Neural progenitor cell (in vitro differentiated cells): ENCODE measurements at regions not wholly inside any gene's neighbourhood (a gene's known extent, or its start where the extent isn't known, plus 50 kb on each side); places are given as distances from the start of the nearest gene placed in this dataset.

ENCODE experiments used
- DNase-seq: peaks from one replicate; pipeline ENCODE4 v3.0.0-alpha.2; 2016; ENCODE audit warnings: low spot score
- H2AFZ ChIP-seq: fragments of 200-600 bp; sonication (generic); replicated peaks from 2 replicates; pipeline ENCODE4 v1.6.1; 2016; ENCODE audit warnings: antibody characterized with exemption
- H3F3A ChIP-seq: fragments of 200-600 bp; sonication (generic); 2 replicates; pipeline ENCODE4 v1.6.1; 2016; ENCODE audit warnings: antibody characterized with exemption, low read depth
- H3K27ac ChIP-seq: fragments of 200-600 bp; sonication (generic); 2 replicates; pipeline ENCODE4 v1.5.1; 2016; ENCODE audit warnings: mild to moderate bottlenecking
- H3K27me3 ChIP-seq: fragments of 200-600 bp; sonication (generic); 2 replicates; pipeline ENCODE4 v1.6.1; 2016; ENCODE audit warnings: mild to moderate bottlenecking, moderate library complexity
- H3K36me3 ChIP-seq: fragments of 200-600 bp; sonication (generic); 2 replicates; pipeline ENCODE4 v1.5.1; 2016
- H3K4me1 ChIP-seq: fragments of 200-600 bp; sonication (generic); 2 replicates; pipeline ENCODE4 v1.6.1; 2016; ENCODE audit warnings: mixed run types
- H3K4me2 ChIP-seq: fragments of 200-600 bp; sonication (generic); 2 replicates; pipeline ENCODE4 v1.6.1; 2016
- H3K4me3 ChIP-seq: fragments of 200-600 bp; sonication (generic); 2 replicates; pipeline ENCODE4 v1.5.1; 2016
- H3K79me2 ChIP-seq: fragments of 200-600 bp; sonication (generic); 2 replicates; pipeline ENCODE4 v1.6.1; 2016; ENCODE audit warnings: low read depth
- H3K9ac ChIP-seq: fragments of 200-600 bp; sonication (generic); 2 replicates; pipeline ENCODE4 v1.6.1; 2016
- H3K9me3 ChIP-seq: fragments of 200-600 bp; sonication (generic); 2 replicates; pipeline ENCODE4 v1.5.1; 2016; ENCODE audit warnings: low read depth
- H4K20me1 ChIP-seq: fragments of 200-600 bp; sonication (generic); 2 replicates; pipeline ENCODE4 v1.6.1; 2016; ENCODE audit warnings: low read depth
- H3K27ac Mint-ChIP-seq: 3 replicates; pipeline ENCODE4 v1.8.0; 2021; ENCODE audit warnings: mixed read lengths
- H3K27me3 Mint-ChIP-seq: 2 replicates; pipeline ENCODE4 v1.8.0; 2022; ENCODE audit warnings: low read depth, mild to moderate bottlenecking, inconsistent platforms, moderate library complexity, mixed read lengths; ENCODE audit not compliant: insufficient read depth
- H3K36me3 Mint-ChIP-seq: 3 replicates; pipeline ENCODE4 v1.8.0; 2021; ENCODE audit warnings: mixed read lengths
- H3K4me1 Mint-ChIP-seq: 3 replicates; pipeline ENCODE4 v1.8.0; 2021; ENCODE audit warnings: mixed read lengths
- H3K4me3 Mint-ChIP-seq: 3 replicates; pipeline ENCODE4 v1.8.0; 2021; ENCODE audit warnings: mild to moderate bottlenecking, moderate library complexity, mixed read lengths
- H3K9me3 Mint-ChIP-seq: 3 replicates; pipeline ENCODE4 v1.8.0; 2020; ENCODE audit warnings: mixed read lengths
- EZH2 ChIP-seq: fragments of 200-600 bp; sonication (generic); IDR thresholded peaks from 2 replicates; pipeline ENCODE4 v1.6.1; 2017; ENCODE audit warnings: antibody characterized with exemption, mild to moderate bottlenecking, moderate library complexity
- EZH2phosphoT487 ChIP-seq: fragments of 200-600 bp; sonication (generic); IDR thresholded peaks from 2 replicates; pipeline ENCODE4 v1.6.1; 2017; ENCODE audit warnings: antibody characterized with exemption
- TF ChIP-seq, protein P1 (sequence below): fragments of 200-600 bp; sonication (generic); IDR thresholded peaks from 2 replicates; pipeline ENCODE4 v1.5.1; 2017; ENCODE audit warnings: antibody characterized with exemption, mild to moderate bottlenecking

DNA sequence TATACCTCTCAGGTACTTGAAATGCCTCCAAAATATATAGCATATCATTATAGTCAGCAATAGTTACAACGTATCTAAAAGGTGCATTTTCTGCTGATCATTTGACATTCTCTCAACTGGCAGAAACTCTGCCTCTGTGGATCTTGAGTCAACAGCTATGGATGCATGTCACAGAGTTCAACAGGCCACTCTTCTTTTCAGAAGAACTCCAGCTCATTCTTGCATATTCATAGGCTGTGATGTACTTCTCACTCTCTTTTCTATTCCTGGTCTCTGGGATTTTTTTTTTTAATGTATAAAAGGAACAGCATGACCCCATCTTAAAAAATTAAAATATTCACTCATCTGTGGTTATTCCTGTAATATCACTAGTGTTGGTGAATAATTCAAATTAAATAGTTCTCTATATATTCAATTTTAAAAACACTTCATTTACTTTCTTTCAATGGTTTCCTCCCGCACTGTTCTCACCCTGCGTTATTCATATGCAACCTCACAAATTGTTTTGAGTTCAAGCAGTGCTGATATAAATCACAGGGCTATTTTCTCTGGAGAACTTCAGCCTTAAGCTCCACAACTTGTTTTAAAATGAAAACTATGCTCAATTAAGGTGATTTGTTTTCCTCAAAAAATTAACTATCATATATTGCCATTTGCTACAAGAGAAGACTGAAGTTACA lies 1111.2 kb upstream of the ADGRL3 start:
- no peaks in the 10 kb centered on the region for H3K36me3 Mint-ChIP-seq
- Histone ChIP-seq H3K9ac (no peak overlapping the region), H3K9me3 (no peaks in the 10 kb centered on the region), H3K4me3 (no peak overlapping the region), H3K36me3 (no peaks in the 10 kb centered on the region), H4K20me1 (no peaks in the 10 kb centered on the region), H3F3A (no peaks in the 10 kb centered on the region), H3K27ac (no peak overlapping the region), H3K79me2 (no peaks in the 10 kb centered on the region), H3K27me3 (no peaks in the 10 kb centered on the region), H2AFZ (peak overlapping the region; percentile 96), H3K4me2 (peak overlapping the region; percentile 8), H3K4me1 (peaks cover 12% of the 10 kb centered on the region)
- no peak overlapping the region for H3K27ac Mint-ChIP-seq
- TF ChIP-seq, protein P1, sequence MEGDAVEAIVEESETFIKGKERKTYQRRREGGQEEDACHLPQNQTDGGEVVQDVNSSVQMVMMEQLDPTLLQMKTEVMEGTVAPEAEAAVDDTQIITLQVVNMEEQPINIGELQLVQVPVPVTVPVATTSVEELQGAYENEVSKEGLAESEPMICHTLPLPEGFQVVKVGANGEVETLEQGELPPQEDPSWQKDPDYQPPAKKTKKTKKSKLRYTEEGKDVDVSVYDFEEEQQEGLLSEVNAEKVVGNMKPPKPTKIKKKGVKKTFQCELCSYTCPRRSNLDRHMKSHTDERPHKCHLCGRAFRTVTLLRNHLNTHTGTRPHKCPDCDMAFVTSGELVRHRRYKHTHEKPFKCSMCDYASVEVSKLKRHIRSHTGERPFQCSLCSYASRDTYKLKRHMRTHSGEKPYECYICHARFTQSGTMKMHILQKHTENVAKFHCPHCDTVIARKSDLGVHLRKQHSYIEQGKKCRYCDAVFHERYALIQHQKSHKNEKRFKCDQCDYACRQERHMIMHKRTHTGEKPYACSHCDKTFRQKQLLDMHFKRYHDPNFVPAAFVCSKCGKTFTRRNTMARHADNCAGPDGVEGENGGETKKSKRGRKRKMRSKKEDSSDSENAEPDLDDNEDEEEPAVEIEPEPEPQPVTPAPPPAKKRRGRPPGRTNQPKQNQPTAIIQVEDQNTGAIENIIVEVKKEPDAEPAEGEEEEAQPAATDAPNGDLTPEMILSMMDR = no peak
- TF ChIP-seq EZH2phosphoT487 = no peak
- TF ChIP-seq EZH2 = no peak
- no peaks in the 10 kb centered on the region for H3K9me3 Mint-ChIP-seq
- DNase-seq = no peak
- H3K27me3 Mint-ChIP-seq = no peaks in the 10 kb centered on the region
- H3K4me3 Mint-ChIP-seq = no peak overlapping the region
- peaks cover 4% of the 10 kb centered on the region for H3K4me1 Mint-ChIP-seq

DNA sequence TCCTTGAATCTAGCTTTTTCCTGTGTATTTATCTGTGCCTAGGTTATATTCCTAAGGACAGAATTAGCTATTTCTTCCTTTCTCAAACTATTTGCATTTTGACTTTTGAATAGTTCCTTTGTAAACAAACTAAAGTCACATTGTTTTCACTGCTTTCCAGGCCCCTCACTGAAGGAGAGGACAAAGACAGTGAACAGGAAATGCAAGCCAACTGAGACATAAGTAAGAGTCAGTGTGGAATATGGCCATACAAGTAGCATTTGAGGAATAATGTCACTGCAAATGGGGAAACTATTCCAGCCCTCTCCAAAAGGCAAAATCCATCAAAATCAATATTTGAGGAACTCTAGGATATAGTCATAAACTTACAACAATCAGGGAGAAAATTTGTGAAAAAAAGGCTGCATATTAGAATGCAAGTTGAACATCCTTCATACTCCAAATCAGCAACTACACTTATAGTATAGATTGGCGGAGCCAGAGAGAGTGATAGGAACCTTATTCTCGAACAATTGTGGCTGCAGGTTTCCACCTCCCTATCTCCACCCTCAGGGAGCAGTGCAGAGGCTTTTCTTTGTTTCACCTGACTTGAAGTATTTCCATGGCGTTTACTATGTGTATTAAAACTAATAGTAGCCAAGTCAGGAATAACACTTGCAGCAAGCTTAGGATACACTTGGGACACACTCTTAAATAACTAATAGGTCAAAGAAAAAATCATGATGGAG lies 1110.4 kb upstream of the ADGRL3 start:
- H3K27ac Mint-ChIP-seq = no peak overlapping the region
- H3F3A ChIP-seq = no peaks in the 10 kb centered on the region
- H3K9ac ChIP-seq = no peak overlapping the region
- no peaks in the 10 kb centered on the region for H3K27me3 Mint-ChIP-seq
- no peak overlapping the region for H3K4me3 ChIP-seq
- no peaks in the 10 kb centered on the region for H3K79me2 ChIP-seq
- H3K9me3 Mint-ChIP-seq = no peaks in the 10 kb centered on the region
- no peak for DNase-seq
- H3K4me1 ChIP-seq = peaks cover 12% of the 10 kb centered on the region
- H3K4me3 Mint-ChIP-seq = no peak overlapping the region
- peaks cover 4% of the 10 kb centered on the region for H3K4me1 Mint-ChIP-seq
- H3K27me3 ChIP-seq = no peaks in the 10 kb centered on the region
- H3K27ac ChIP-seq = no peak overlapping the region
- peak overlapping the region; percentile 96 for H2AFZ ChIP-seq
- no peaks in the 10 kb centered on the region for H3K9me3 ChIP-seq
- H3K36me3 ChIP-seq = no peaks in the 10 kb centered on the region
- H3K36me3 Mint-ChIP-seq = no peaks in the 10 kb centered on the region
- no peaks in the 10 kb centered on the region for H4K20me1 ChIP-seq
- peak overlapping the region; percentile 8 for H3K4me2 ChIP-seq
- no peak for TF ChIP-seq EZH2
- TF ChIP-seq, protein P1 = no peak
- no peak for TF ChIP-seq EZH2phosphoT487

DNA sequence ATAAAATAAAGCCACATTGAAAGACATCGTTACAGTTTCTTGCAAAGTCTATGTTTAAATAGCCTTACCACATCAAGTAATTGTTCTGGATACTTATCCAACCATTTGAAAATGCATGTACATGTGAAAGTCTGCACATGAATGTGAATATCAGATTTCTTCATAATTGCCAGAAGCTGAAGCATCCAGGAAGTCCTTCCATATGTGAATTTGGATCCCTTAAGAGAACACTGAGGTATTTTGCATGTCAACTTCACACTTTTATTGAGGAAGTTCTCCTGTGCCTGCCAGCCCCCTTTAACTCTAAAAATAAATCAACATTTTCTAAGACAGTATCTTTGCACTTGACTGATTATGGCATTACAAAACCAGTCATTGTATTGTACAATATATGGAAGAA lies 1103.5 kb upstream of the ADGRL3 start:
- H3K9me3 Mint-ChIP-seq = no peaks in the 10 kb centered on the region
- H3K4me2 ChIP-seq = no peak overlapping the region
- no peaks in the 10 kb centered on the region for H3K36me3 Mint-ChIP-seq
- H3F3A ChIP-seq = no peaks in the 10 kb centered on the region
- no peaks in the 10 kb centered on the region for H3K4me1 Mint-ChIP-seq
- no peak for DNase-seq
- TF ChIP-seq EZH2 (no peak), EZH2phosphoT487 (no peak)
- TF ChIP-seq, protein P1 = no peak
- H2AFZ ChIP-seq = no peak overlapping the region
- no peaks in the 10 kb centered on the region for H4K20me1 ChIP-seq
- H3K27ac Mint-ChIP-seq = no peak overlapping the region
- H3K9me3 ChIP-seq = no peaks in the 10 kb centered on the region
- H3K4me3 Mint-ChIP-seq = no peak overlapping the region
- no peak overlapping the region for H3K27ac ChIP-seq
- H3K27me3 ChIP-seq = no peaks in the 10 kb centered on the region
- no peaks in the 10 kb centered on the region for H3K36me3 ChIP-seq
- H3K79me2 ChIP-seq = no peaks in the 10 kb centered on the region
- no peak overlapping the region for H3K9ac ChIP-seq
- H3K27me3 Mint-ChIP-seq = no peaks in the 10 kb centered on the region
- no peaks in the 10 kb centered on the region for H3K4me1 ChIP-seq
- H3K4me3 ChIP-seq = no peak overlapping the region
